ENCODE measurements at regions not wholly inside any gene's neighbourhood (a gene's known extent, or its start where the extent isn't known, plus 50 kb on each side); places are given as distances from the start of the nearest gene placed in this dataset.

DNA sequence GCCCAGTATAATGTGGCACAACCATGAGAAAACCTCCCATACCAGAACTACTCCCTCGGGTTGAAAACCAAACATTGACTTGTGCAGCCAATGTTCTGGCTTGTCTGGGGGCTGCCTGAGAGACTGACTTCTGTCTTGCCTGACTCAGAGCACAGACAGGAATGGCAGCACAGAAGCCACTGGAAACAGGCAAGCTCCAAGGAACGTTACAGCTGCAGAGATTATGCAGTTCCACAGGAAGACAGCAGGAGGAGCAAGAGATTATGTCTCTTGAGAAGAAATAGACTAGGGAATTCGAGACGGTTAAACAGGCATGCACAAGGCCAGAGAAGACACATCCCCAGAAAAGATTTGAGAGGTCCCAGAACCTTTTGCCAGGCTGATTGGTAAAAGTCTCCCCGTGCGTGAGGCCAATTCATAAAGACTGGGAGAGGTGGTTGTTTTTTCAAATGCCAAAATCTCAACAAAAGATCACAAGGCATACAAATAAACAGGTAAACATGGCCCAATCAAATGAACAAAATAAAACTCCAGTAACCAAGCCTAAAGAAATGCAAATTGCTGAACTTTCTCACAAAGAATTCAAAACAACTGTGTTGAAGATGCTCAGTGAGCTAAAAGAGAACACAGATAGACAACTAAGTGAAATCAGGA, 90.6 kb upstream of the CDH5 start:
- Histone ChIP-seq H3K14ac (ENCODE audit: insufficient read length) (no peak overlapping the region), H3K4me3 (ENCODE audit: extremely low read depth in 1 of 4, insufficient read depth in 2 of 4, low read depth in 3 of 4, low read length in 4 of 4) (no peak overlapping the region), H2BK12ac (ENCODE audit: low read depth, low read length) (no peak overlapping the region), H3K4me1 (replicated peaks in 1 of 4; ENCODE audit: control insufficient read depth in 3 of 4, insufficient read depth in 4 of 4, low read length in 3 of 4) (peaks cover 0 to 5% (median 2%) of the 10 kb centered on the region in 4 experiments; a peak in 3 of 7 replicates), H2BK20ac (ENCODE audit: low read length) (no peak overlapping the region), H3K36me3 (ENCODE audit: control insufficient read depth in 2 of 4, insufficient read depth in 4 of 4, low read length in 3 of 4) (no peaks in the 10 kb centered on the region), H3K4me2 (ENCODE audit: insufficient read depth in 1 of 2, low read depth in 2 of 2, low read length in 2 of 2) (no peak overlapping the region), H2BK5ac (ENCODE audit: low read depth, low read length) (no peak overlapping the region), H3K79me1 (ENCODE audit: low read depth, low read length) (no peaks in the 10 kb centered on the region), H3K27ac (ENCODE audit: low read depth, low read length) (no peak overlapping the region), H4K8ac (ENCODE audit: extremely low read depth, insufficient read depth, low read length) (no peak overlapping the region), H3K9me3 (ENCODE audit: insufficient read depth in 2 of 2, low read depth in 1 of 2, low read length in 1 of 2) (peaks cover 0 to 6% of the 10 kb centered on the region in 2 experiments; a peak in 1 of 4 replicates), H2AK5ac (ENCODE audit: low read depth, low read length) (no peak overlapping the region), H3K18ac (ENCODE audit: extremely low read depth, low read length) (no peak overlapping the region), H4K20me1 (replicated peaks in 1 of 2; ENCODE audit: control insufficient read depth in 1 of 2, insufficient read depth in 2 of 2, low read length in 2 of 2) (no peaks in the 10 kb centered on the region), H3K23me2 (ENCODE audit: low read depth, low read length) (no peaks in the 10 kb centered on the region), H3K27me3 (replicated peaks in 1 of 4; ENCODE audit: control insufficient read depth in 3 of 4, extremely low read depth in 1 of 4, insufficient read depth in 3 of 4, low read length in 3 of 4) (peaks cover 0 to 7% (median 1%) of the 10 kb centered on the region in 4 experiments; a peak in 3 of 7 replicates), H2BK15ac (ENCODE audit: low read length) (no peak overlapping the region), H2BK120ac (replicated peaks; ENCODE audit: low read depth, low read length) (no peak overlapping the region), H3K4ac (replicated peaks; ENCODE audit: insufficient read length, low read depth, low read length) (no peak overlapping the region), H3K9ac (replicated peaks in 1 of 4; ENCODE audit: extremely low read depth in 1 of 4, low read depth in 3 of 4, low read length in 3 of 4) (no peak overlapping the region), H4K91ac (replicated peaks; ENCODE audit: insufficient read length, low read length) (no peak overlapping the region), H3K23ac (ENCODE audit: insufficient read length) (no peak overlapping the region), H3K79me2 (ENCODE audit: control insufficient read depth in 1 of 2, insufficient read depth in 2 of 2, low read length in 2 of 2) (no peaks in the 10 kb centered on the region), H3K56ac (replicated peaks; ENCODE audit: insufficient read length, low read depth, low read length) (no peak overlapping the region), H4K5ac (ENCODE audit: insufficient read length, low read depth, low read length) (no peak overlapping the region), H2AFZ (ENCODE audit: low read length) (no peak overlapping the region; the same call in 1 of the 2 replicates)
- TF ChIP-seq RAD21 (IDR thresholded peaks at IDR 0.05 in 1 of 2, conservative IDR thresholded peaks at IDR 0.05 in 1 of 2; ENCODE audit: low read depth in 2 of 2, low read length in 2 of 2) (peak; percentile 61 to 73), RXRA (IDR thresholded peaks at IDR 0.05; ENCODE audit: insufficient read depth, low read depth, low read length) (no peak), CEBPB (IDR thresholded peaks at IDR 0.05; ENCODE audit: low read depth, low read length) (no peak), TAF1 (IDR thresholded peaks at IDR 0.05; ENCODE audit: low read depth, low read length) (no peak), YY1 (IDR thresholded peaks at IDR 0.05; ENCODE audit: low read depth, low read length) (0 out of 2 replicates have a peak, but pooled peaks have one; percentile 12), RNF2 (IDR thresholded peaks at IDR 0.05; ENCODE audit: borderline replicate concordance, low read depth, low read length, missing control alignments, poor library complexity, severe bottlenecking) (no peak)
- TF ChIP-seq, protein P1, sequence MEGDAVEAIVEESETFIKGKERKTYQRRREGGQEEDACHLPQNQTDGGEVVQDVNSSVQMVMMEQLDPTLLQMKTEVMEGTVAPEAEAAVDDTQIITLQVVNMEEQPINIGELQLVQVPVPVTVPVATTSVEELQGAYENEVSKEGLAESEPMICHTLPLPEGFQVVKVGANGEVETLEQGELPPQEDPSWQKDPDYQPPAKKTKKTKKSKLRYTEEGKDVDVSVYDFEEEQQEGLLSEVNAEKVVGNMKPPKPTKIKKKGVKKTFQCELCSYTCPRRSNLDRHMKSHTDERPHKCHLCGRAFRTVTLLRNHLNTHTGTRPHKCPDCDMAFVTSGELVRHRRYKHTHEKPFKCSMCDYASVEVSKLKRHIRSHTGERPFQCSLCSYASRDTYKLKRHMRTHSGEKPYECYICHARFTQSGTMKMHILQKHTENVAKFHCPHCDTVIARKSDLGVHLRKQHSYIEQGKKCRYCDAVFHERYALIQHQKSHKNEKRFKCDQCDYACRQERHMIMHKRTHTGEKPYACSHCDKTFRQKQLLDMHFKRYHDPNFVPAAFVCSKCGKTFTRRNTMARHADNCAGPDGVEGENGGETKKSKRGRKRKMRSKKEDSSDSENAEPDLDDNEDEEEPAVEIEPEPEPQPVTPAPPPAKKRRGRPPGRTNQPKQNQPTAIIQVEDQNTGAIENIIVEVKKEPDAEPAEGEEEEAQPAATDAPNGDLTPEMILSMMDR (IDR thresholded peaks at IDR 0.05; ENCODE audit: control extremely low read depth in 1 of 3, insufficient read depth in 1 of 3, low read depth in 1 of 3, low read length in 3 of 3): peak; percentile 11 to 83 (median 76)
- peak; percentile 50 to 77 for DNase-seq (ENCODE audit: low read depth in 1 of 2, low spot score in 2 of 2)
- FAIRE-seq: peak; percentile 94
- 36% methylated on average over 6 of the region's 6 CpGs; no CpG with 5 or more reads in 1 of the 2 experiments for WGBS, 2 experiments (ENCODE audit: extremely low coverage in 1 of 2, insufficient coverage in 1 of 2, insufficient read length in 1 of 2, insufficient replicate concordance in 2 of 2, low coverage in 1 of 2, low lambda C conversion rate in 2 of 2, missing lambda C conversion rate in 1 of 2)
- CTCF ChIA-PET (ENCODE audit: partially characterized antibody): interaction anchor here (0.6 to 3.9 kb wide), 41 partner anchors 12 to 1169 kb away, joined by 3 to 31 read pairs (median 3); no protein-coding TSS in a partner anchor
- POLR2A ChIA-PET (ENCODE audit: partially characterized antibody): no interaction called here

Data from H1 (cell line).